Right atrium auricular region (tissue), 2 donors: ENCODE measurements at regions not wholly inside any gene's neighbourhood (a gene's known extent, or its start where the extent isn't known, plus 50 kb on each side); places are given as distances from the start of the nearest gene placed in this dataset.

ENCODE experiments used
- DNase-seq: peaks from one replicate; pipeline ENCODE4 v3.0.0-alpha.2; 2019; ENCODE audit warnings: low spot score
- H3K27ac ChIP-seq, 2 donors: fragments of 200-600 bp; sonication (generic); 1 replicate in 1 of 2; 2 replicates in 1 of 2; pipeline ENCODE4 v1.5.1; 2016 to 2019
- H3K27me3 ChIP-seq, 2 donors: fragments of 200-600 bp; sonication (generic); one replicate each; pipeline versions ENCODE4 v1.5.1 to v1.6.0; 2017 to 2019
- H3K36me3 ChIP-seq: fragments of 200-600 bp; sonication (generic); one replicate; pipeline ENCODE4 v1.5.1; 2016
- H3K4me1 ChIP-seq, 2 donors: fragments of 200-600 bp; sonication (generic); one replicate each; pipeline versions ENCODE4 v1.5.1 to v1.6.0; 2017 to 2019
- H3K4me3 ChIP-seq, 2 donors: fragments of 200-600 bp; sonication (generic); 1 replicate in 1 of 2; 2 replicates in 1 of 2; pipeline ENCODE4 v1.5.1; 2017 to 2019; ENCODE audit warnings: mild to moderate bottlenecking in 1 of 2, moderate library complexity in 1 of 2
- H3K9me3 ChIP-seq, 2 donors: fragments of 200-600 bp; sonication (generic); one replicate each; pipeline ENCODE4 v1.5.1; 2019
- TF ChIP-seq, protein P1 (sequence below), 2 donors: fragments of 200-600 bp; sonication (generic); IDR thresholded peaks; one replicate each; pipeline ENCODE4 v1.5.1; 2019; ENCODE audit warnings: antibody characterized with exemption in 2 of 2

DNA sequence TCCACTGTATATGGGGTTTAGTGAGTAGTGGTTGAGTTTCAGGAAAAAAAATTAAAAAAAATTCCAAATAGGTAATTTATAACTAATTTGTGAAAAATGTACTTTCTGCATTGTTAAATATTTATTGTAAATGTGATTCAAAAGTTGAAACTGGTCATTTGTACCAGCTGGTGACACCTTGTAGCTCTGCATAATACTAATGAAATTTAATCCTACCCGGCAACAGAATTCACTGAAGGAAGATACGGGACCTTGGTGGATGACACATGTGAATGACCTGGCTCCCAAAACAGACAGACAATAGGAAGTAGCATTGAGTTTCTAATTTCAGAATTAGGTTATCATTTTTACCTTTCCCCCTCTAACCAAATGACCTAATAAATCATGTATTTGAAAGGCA is 73.8 kb downstream of the SLITRK6 start:
- H3K4me3 ChIP-seq, result no peak overlapping the region
- H3K27me3 ChIP-seq, result no peaks in the 10 kb centered on the region
- no peak for DNase-seq
- H3K9me3 ChIP-seq, result no peaks in the 10 kb centered on the region
- TF ChIP-seq, protein P1, sequence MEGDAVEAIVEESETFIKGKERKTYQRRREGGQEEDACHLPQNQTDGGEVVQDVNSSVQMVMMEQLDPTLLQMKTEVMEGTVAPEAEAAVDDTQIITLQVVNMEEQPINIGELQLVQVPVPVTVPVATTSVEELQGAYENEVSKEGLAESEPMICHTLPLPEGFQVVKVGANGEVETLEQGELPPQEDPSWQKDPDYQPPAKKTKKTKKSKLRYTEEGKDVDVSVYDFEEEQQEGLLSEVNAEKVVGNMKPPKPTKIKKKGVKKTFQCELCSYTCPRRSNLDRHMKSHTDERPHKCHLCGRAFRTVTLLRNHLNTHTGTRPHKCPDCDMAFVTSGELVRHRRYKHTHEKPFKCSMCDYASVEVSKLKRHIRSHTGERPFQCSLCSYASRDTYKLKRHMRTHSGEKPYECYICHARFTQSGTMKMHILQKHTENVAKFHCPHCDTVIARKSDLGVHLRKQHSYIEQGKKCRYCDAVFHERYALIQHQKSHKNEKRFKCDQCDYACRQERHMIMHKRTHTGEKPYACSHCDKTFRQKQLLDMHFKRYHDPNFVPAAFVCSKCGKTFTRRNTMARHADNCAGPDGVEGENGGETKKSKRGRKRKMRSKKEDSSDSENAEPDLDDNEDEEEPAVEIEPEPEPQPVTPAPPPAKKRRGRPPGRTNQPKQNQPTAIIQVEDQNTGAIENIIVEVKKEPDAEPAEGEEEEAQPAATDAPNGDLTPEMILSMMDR (IDR thresholded peaks at IDR 0.05), result no peak
- no peaks in the 10 kb centered on the region for H3K36me3 ChIP-seq
- H3K4me1 ChIP-seq, result no peaks in the 10 kb centered on the region
- H3K27ac ChIP-seq, result no peak overlapping the region

- Histone ChIP-seq H3K36me3 (no peaks in the 10 kb centered on the region), H3K27ac (no peak overlapping the region), H3K27me3 (no peaks in the 10 kb centered on the region), H3K4me3 (no peak overlapping the region), H3K9me3 (no peaks in the 10 kb centered on the region), H3K4me1 (no peaks in the 10 kb centered on the region)
- DNase-seq, result no peak
- TF ChIP-seq, protein P1 (IDR thresholded peaks at IDR 0.05), result no peak
Measured at GRCh38 chr13:85724546-85725432, 74.4 kb downstream of the SLITRK6 start.

DNA sequence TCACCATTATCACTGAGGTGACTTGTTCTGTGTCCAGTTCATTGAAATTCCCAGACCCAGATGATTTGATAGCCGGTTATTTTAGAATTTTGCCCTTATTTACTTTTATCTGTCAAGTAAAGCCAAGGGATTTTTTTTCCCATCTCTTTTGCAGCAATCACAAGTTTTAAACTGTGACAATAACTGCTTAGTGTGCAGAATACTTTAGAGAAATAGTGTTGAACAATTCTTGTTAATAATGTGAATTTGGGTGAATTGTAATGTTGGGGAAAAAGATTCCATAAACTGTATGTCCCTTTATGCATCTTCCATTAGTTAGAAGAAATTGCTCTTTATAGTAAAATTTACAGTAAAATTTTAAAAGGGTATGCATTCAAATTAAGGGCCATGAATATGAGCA is 79.5 kb downstream of the SLITRK6 start:
- Histone ChIP-seq H3K36me3 (no peaks in the 10 kb centered on the region), H3K9me3 (no peaks in the 10 kb centered on the region), H3K4me1 (no peaks in the 10 kb centered on the region), H3K27me3 (no peaks in the 10 kb centered on the region), H3K27ac (no peak overlapping the region), H3K4me3 (no peak overlapping the region)
- TF ChIP-seq, protein P1 (IDR thresholded peaks at IDR 0.05), result no peak
- no peak for DNase-seq

GRCh38 chr13:85717921-85718320 is 81.3 kb downstream of the SLITRK6 start:
- Histone ChIP-seq H3K4me3 (no peak overlapping the region), H3K4me1 (no peaks in the 10 kb centered on the region)

GRCh38 chr13:85710545-85710944 is 88.7 kb downstream of the SLITRK6 start:
- H3K4me3 ChIP-seq, result no peak overlapping the region
- no peaks in the 10 kb centered on the region for H3K4me1 ChIP-seq
- DNase-seq, result no peak
- TF ChIP-seq, protein P1 (IDR thresholded peaks at IDR 0.05), result no peak
- H3K27me3 ChIP-seq, result no peaks in the 10 kb centered on the region
- H3K36me3 ChIP-seq, result no peaks in the 10 kb centered on the region
- no peaks in the 10 kb centered on the region for H3K9me3 ChIP-seq
- no peak overlapping the region for H3K27ac ChIP-seq

More at GRCh38 chr13:85717921-85718320, 81.3 kb downstream of the SLITRK6 start:
- DNase-seq, result no peak
- TF ChIP-seq, protein P1 (IDR thresholded peaks at IDR 0.05), result no peak
- Histone ChIP-seq H3K27me3 (no peaks in the 10 kb centered on the region), H3K27ac (no peak overlapping the region), H3K9me3 (no peaks in the 10 kb centered on the region), H3K36me3 (no peaks in the 10 kb centered on the region)
